Endodermal cell (in vitro differentiated cells): ENCODE measurements at regions not wholly inside any gene's neighbourhood (a gene's known extent, or its start where the extent isn't known, plus 50 kb on each side); places are given as distances from the start of the nearest gene placed in this dataset.

Source experiments
- DNase-seq: peaks from one replicate; pipeline ENCODE4 v3.0.0-alpha.2; 2017
- H3K27ac ChIP-seq: 2 replicates; pipeline ENCODE4 v1.5.1; 2013; ENCODE audit warnings: mild to moderate bottlenecking, low read depth, low read length, moderate library complexity
- H3K27me3 ChIP-seq: 2 replicates; pipeline ENCODE4 v1.6.1; 2013; ENCODE audit warnings: mild to moderate bottlenecking, low read length, moderate library complexity; ENCODE audit not compliant: insufficient read depth, control insufficient read depth, poor library complexity, severe bottlenecking
- H3K36me3 ChIP-seq: 2 replicates; pipeline ENCODE4 v1.7.0; 2013; ENCODE audit warnings: mild to moderate bottlenecking, low read length, moderate library complexity; ENCODE audit not compliant: control insufficient read depth, insufficient read depth
- H3K4me1 ChIP-seq: one replicate; pipeline ENCODE4 v1.7.0; 2013; ENCODE audit warnings: low read length; ENCODE audit not compliant: control insufficient read depth, insufficient read depth
- H3K4me3 ChIP-seq: 2 replicates; pipeline ENCODE4 v1.5.1; 2013; ENCODE audit warnings: mild to moderate bottlenecking, low read length, moderate library complexity
- H3K9ac ChIP-seq: 2 replicates; pipeline ENCODE4 v1.6.1; 2013; ENCODE audit warnings: mild to moderate bottlenecking, low read length, moderate library complexity; ENCODE audit not compliant: poor library complexity, severe bottlenecking; ENCODE audit errors: extremely low read depth
- H3K9me3 ChIP-seq: 2 replicates; pipeline ENCODE4 v1.6.1; 2013; ENCODE audit warnings: mild to moderate bottlenecking, low read length, moderate library complexity; ENCODE audit not compliant: control insufficient read depth
- H3K27ac Mint-ChIP-seq: 2 replicates; pipeline ENCODE4 v1.8.0; 2020; ENCODE audit warnings: mixed read lengths
- H3K27me3 Mint-ChIP-seq: 2 replicates; pipeline ENCODE4 v1.8.0; 2021; ENCODE audit warnings: mild to moderate bottlenecking, mixed read lengths; ENCODE audit not compliant: insufficient read depth
- H3K36me3 Mint-ChIP-seq: 2 replicates; pipeline ENCODE4 v1.8.0; 2020; ENCODE audit warnings: low read depth, mixed read lengths
- H3K4me1 Mint-ChIP-seq: 2 replicates; pipeline ENCODE4 v1.8.0; 2020; ENCODE audit warnings: mixed read lengths
- H3K4me3 Mint-ChIP-seq: 2 replicates; pipeline ENCODE4 v1.8.0; 2020; ENCODE audit warnings: mild to moderate bottlenecking, moderate library complexity, mixed read lengths
- H3K9me3 Mint-ChIP-seq: 2 replicates; pipeline ENCODE4 v1.8.0; 2020; ENCODE audit warnings: mild to moderate bottlenecking, mixed read lengths
- WGBS, 2 experiments: methylation state at CpG; one replicate each; pipeline versions ENCODE4 v1.1.5 to v1.1.7; 2013; ENCODE audit warnings: missing lambda C conversion rate in 2 of 2, mixed read lengths in 1 of 2; ENCODE audit not compliant: insufficient coverage in 1 of 2, insufficient read length in 1 of 2; 5-methylcytosine and 5-hydroxymethylcytosine counted together
- TF ChIP-seq, protein P1 (sequence below): fragments of 200-600 bp; sonication (generic); conservative IDR thresholded peaks from 2 replicates; pipeline ENCODE4 v1.5.0; 2021; ENCODE audit warnings: antibody characterized with exemption, mild to moderate bottlenecking

DNA sequence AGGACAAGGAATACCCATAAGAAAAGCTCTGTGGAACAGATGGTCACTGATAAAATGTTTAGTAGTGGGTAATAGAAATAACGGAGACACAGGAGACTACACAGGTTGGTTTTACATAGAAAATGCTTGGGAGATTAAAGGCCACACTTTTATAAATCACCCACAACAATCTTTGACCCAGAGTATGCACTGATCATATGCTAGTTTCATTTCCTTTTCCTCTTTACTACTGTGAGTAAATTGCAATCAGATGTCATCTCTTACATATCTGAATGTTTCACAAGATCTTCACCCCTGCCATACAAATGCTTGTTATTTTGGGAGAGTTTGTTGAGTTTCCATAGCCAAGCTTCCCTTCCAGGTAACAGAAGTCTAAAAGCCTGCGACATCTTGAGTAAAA lies 978.4 kb upstream of the KLHL29 start:
- Mint-ChIP-seq H3K9me3 (no peaks in the 10 kb centered on the region), H3K36me3 (no peaks in the 10 kb centered on the region), H3K4me1 (peaks cover 10% of the 10 kb centered on the region), H3K4me3 (no peak overlapping the region), H3K27ac (no peak overlapping the region), H3K27me3 (no peaks in the 10 kb centered on the region)
- no peak overlapping the region for H3K4me3 ChIP-seq
- H3K36me3 ChIP-seq: no peaks in the 10 kb centered on the region
- DNase-seq: no peak
- H3K9ac ChIP-seq: no peak overlapping the region
- H3K27ac ChIP-seq: no peak overlapping the region
- WGBS, 2 experiments: 92% methylated on average over 2 of the region's 2 CpGs; no CpG with 5 or more reads in 1 of the 2 experiments
- TF ChIP-seq, protein P1, sequence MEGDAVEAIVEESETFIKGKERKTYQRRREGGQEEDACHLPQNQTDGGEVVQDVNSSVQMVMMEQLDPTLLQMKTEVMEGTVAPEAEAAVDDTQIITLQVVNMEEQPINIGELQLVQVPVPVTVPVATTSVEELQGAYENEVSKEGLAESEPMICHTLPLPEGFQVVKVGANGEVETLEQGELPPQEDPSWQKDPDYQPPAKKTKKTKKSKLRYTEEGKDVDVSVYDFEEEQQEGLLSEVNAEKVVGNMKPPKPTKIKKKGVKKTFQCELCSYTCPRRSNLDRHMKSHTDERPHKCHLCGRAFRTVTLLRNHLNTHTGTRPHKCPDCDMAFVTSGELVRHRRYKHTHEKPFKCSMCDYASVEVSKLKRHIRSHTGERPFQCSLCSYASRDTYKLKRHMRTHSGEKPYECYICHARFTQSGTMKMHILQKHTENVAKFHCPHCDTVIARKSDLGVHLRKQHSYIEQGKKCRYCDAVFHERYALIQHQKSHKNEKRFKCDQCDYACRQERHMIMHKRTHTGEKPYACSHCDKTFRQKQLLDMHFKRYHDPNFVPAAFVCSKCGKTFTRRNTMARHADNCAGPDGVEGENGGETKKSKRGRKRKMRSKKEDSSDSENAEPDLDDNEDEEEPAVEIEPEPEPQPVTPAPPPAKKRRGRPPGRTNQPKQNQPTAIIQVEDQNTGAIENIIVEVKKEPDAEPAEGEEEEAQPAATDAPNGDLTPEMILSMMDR: no peak
- H3K9me3 ChIP-seq: no peaks in the 10 kb centered on the region
- no peaks in the 10 kb centered on the region for H3K27me3 ChIP-seq
- no peaks in the 10 kb centered on the region for H3K4me1 ChIP-seq

DNA sequence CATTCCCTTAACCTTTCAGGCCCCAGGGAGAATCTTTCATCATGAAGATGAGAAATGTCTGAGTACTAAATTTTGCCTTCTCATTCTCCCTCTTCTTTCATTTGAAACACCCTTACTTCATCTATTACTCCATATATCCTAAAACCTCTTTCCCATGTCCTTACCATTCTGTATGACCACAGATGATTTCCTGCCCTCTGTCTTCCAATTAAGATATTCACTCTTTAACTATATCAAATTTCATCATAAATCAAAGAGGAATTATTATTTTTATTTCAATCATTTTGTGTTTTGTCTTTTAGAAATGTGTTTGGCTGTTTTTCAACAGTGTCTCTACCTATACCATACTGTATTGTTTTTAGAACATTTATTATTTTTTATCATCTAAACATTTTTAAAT lies 964.9 kb upstream of the KLHL29 start:
- no peak overlapping the region for H3K27ac Mint-ChIP-seq
- H3K36me3 Mint-ChIP-seq: peaks cover 12% of the 10 kb centered on the region
- Histone ChIP-seq H3K36me3 (no peaks in the 10 kb centered on the region), H3K27me3 (no peaks in the 10 kb centered on the region), H3K27ac (no peak overlapping the region), H3K9me3 (peaks cover 35% of the 10 kb centered on the region), H3K9ac (no peak overlapping the region), H3K4me3 (peak overlapping the region; percentile 58), H3K4me1 (no peaks in the 10 kb centered on the region)
- DNase-seq: no peak
- TF ChIP-seq, protein P1: no peak
- no peak overlapping the region for H3K4me3 Mint-ChIP-seq
- peaks cover 33% of the 10 kb centered on the region for H3K9me3 Mint-ChIP-seq
- H3K27me3 Mint-ChIP-seq: no peaks in the 10 kb centered on the region
- H3K4me1 Mint-ChIP-seq: no peaks in the 10 kb centered on the region

DNA sequence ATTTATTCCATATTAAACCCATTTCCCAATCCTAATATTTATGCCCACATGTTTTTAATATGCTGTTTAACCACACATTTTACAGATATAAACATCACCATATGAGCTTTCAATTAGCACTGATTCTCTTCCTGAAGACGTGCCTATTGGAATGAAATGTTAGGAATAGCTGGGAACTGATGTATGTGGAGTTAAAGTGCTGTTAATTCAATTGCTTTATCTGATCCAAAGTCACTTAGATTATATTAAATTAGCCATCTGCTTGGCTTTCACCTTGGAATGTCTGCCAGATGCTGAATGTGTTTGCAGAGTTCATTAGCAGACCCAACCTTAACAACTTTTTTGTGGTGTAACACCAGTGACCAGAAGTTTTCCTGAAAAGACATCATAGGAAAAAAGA lies 942.9 kb upstream of the KLHL29 start:
- Mint-ChIP-seq H3K9me3 (no peaks in the 10 kb centered on the region), H3K36me3 (no peaks in the 10 kb centered on the region), H3K4me1 (no peaks in the 10 kb centered on the region), H3K27me3 (no peaks in the 10 kb centered on the region), H3K27ac (no peak overlapping the region), H3K4me3 (no peak overlapping the region)
- TF ChIP-seq, protein P1: no peak
- no peak overlapping the region for H3K4me3 ChIP-seq
- H3K27ac ChIP-seq: no peak overlapping the region
- H3K36me3 ChIP-seq: no peaks in the 10 kb centered on the region
- 83% methylated on average over 1 of the region's 1 CpG; no CpG with 5 or more reads in 1 of the 2 experiments for WGBS, 2 experiments
- peaks cover 8% of the 10 kb centered on the region for H3K9me3 ChIP-seq
- no peaks in the 10 kb centered on the region for H3K4me1 ChIP-seq
- no peak overlapping the region for H3K9ac ChIP-seq
- no peak for DNase-seq
- no peaks in the 10 kb centered on the region for H3K27me3 ChIP-seq
